HG02763 (cell line): ENCODE measurements at regions not wholly inside any gene's neighbourhood (a gene's known extent, or its start where the extent isn't known, plus 50 kb on each side); places are given as distances from the start of the nearest gene placed in this dataset.

Experiments
- ATAC-seq: cut with Tn5 transposase; IDR thresholded peaks from one replicate; pipeline ENCODE4 v1.9.1; 2021; ENCODE audit warnings: mild to moderate bottlenecking, moderate library complexity; ENCODE audit not compliant: unreplicated experiment

- ATAC-seq = no peak
Measured at GRCh38 chr2:126748188-126748760, 92.3 kb downstream of the GYPC start.

- ATAC-seq = no peak
Measured at GRCh38 chr2:126748929-126749518, 93.1 kb downstream of the GYPC start.

- ATAC-seq = no peak
Measured at GRCh38 chr2:126749537-126749936, 93.6 kb downstream of the GYPC start.

- no peak for ATAC-seq
Measured at GRCh38 chr2:126750506-126750905, 94.5 kb downstream of the GYPC start.

- ATAC-seq = no peak
Measured at GRCh38 chr2:126751477-126751876, 95.5 kb downstream of the GYPC start.

GRCh38 chr2:126752876-126753275, 96.9 kb downstream of the GYPC start:
- ATAC-seq = no peak

GRCh38 chr2:126753501-126754212, 97.7 kb downstream of the GYPC start:
- ATAC-seq = no peak

- ATAC-seq = no peak
Measured at GRCh38 chr2:126754240-126755004, 98.5 kb downstream of the GYPC start.

GRCh38 chr2:126756125-126756524, 100.2 kb downstream of the GYPC start:
- ATAC-seq = no peak

GRCh38 chr2:126761256-126761980, 105.5 kb downstream of the GYPC start:
- ATAC-seq = no peak

GRCh38 chr2:126761981-126762878, 106.3 kb downstream of the GYPC start:
- ATAC-seq = no peak

- ATAC-seq = no peak
Measured at GRCh38 chr2:126764686-126765265, 108.8 kb downstream of the GYPC start.

GRCh38 chr2:126765395-126765794, 109.4 kb downstream of the GYPC start:
- ATAC-seq = no peak

GRCh38 chr2:126766295-126766968, 110.5 kb downstream of the GYPC start:
- no peak for ATAC-seq

- ATAC-seq = no peak
Measured at GRCh38 chr2:126766969-126767296, 111.0 kb downstream of the GYPC start.

GRCh38 chr2:126769118-126769517, 113.2 kb downstream of the GYPC start:
- ATAC-seq = no peak

- no peak for ATAC-seq
Measured at GRCh38 chr2:126770466-126770865, 114.5 kb downstream of the GYPC start.

GRCh38 chr2:126771094-126771493, 115.1 kb downstream of the GYPC start:
- ATAC-seq = no peak

GRCh38 chr2:126771501-126772195, 115.7 kb downstream of the GYPC start:
- ATAC-seq = no peak
